Brain microvascular endothelial cell (primary cell): ENCODE measurements at regions not wholly inside any gene's neighbourhood (a gene's known extent, or its start where the extent isn't known, plus 50 kb on each side); places are given as distances from the start of the nearest gene placed in this dataset.
A peak's percentile ranks its signal among the peaks of the same experiment; 100 is the strongest.

Source experiments
- DNase-seq: peaks from one replicate; pipeline ENCODE4 v3.0.0-alpha.2; 2020
- H3K27ac ChIP-seq: fragments of 250-450 bp; sonication (Bioruptor Pico); 2 replicates; pipeline ENCODE4 v1.5.1; 2020; ENCODE audit warnings: mild to moderate bottlenecking, moderate library complexity
- H3K27me3 ChIP-seq: fragments of 250-450 bp; sonication (Bioruptor Pico); replicated peaks from 2 replicates; pipeline ENCODE4 v1.5.1; 2020; ENCODE audit warnings: mild to moderate bottlenecking
- H3K36me3 ChIP-seq: fragments of 250-450 bp; sonication (Bioruptor Pico); replicated peaks from 2 replicates; pipeline ENCODE4 v1.5.1; 2020; ENCODE audit warnings: mild to moderate bottlenecking
- H3K4me3 ChIP-seq: 2 replicates; pipeline ENCODE4 v1.5.1; 2011; ENCODE audit warnings: low read depth, mild to moderate bottlenecking, control low read depth, low read length, moderate library complexity
- in situ Hi-C: cut with HindIII; loops from 2 replicates; pipeline ENCODE4 v1.10.0; 2017; ENCODE audit warnings: low sequenced_read_pairs, low pct_ligation_motif_present
- TF ChIP-seq, protein P1 (sequence below): IDR thresholded peaks from 2 replicates; pipeline ENCODE4 v1.5.1; 2011; ENCODE audit warnings: low read depth, mild to moderate bottlenecking, moderate library complexity, low read length, control low read depth, inconsistent platforms; ENCODE audit errors: missing control alignments

DNA sequence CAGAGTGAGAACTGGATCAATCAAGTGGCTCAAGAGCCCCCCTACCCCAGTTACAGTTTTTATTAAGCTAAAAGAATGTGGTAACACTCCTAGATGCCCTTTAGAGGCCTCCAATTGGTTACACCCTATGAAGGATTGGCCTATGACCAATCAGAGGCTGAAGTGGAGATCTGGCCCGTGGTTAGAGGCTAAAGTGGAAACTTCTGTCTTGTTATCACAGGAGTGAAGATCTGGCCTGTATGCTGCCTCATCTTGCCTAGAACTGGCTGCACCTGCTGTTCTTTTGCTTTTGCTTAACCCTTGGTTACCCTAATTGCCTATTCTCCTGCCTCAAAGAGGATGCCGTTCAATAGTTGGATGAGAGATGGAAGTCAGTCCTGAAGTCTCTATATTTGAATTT lies 100.1 kb upstream of the MAP2 start:
- DNase-seq: no peak
- TF ChIP-seq, protein P1, sequence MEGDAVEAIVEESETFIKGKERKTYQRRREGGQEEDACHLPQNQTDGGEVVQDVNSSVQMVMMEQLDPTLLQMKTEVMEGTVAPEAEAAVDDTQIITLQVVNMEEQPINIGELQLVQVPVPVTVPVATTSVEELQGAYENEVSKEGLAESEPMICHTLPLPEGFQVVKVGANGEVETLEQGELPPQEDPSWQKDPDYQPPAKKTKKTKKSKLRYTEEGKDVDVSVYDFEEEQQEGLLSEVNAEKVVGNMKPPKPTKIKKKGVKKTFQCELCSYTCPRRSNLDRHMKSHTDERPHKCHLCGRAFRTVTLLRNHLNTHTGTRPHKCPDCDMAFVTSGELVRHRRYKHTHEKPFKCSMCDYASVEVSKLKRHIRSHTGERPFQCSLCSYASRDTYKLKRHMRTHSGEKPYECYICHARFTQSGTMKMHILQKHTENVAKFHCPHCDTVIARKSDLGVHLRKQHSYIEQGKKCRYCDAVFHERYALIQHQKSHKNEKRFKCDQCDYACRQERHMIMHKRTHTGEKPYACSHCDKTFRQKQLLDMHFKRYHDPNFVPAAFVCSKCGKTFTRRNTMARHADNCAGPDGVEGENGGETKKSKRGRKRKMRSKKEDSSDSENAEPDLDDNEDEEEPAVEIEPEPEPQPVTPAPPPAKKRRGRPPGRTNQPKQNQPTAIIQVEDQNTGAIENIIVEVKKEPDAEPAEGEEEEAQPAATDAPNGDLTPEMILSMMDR: no peak
- no peaks in the 10 kb centered on the region for H3K27me3 ChIP-seq
- H3K36me3 ChIP-seq: no peaks in the 10 kb centered on the region
- no peak overlapping the region for H3K4me3 ChIP-seq
- in situ Hi-C loops: no loop called here
- no peak overlapping the region for H3K27ac ChIP-seq

DNA sequence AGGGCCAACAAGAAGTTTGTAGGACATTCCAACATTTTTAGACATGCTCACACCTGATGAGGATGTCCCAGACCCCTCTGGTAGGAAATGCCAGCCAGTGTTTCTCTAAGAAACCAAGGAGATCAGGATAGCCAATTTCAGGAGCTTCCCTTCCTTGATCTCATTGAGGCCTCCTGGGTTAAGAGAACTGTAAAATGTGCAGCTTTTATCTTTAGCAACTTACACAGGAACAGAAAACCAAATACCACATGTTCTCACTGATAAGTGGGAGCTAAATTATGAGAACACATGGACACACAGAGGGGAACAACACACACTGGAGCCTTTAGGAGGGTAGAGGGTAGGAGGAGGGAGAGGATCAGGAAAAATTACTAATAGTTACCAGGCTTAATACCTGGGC lies 99.6 kb upstream of the MAP2 start:
- Histone ChIP-seq H3K36me3 (no peaks in the 10 kb centered on the region), H3K27me3 (no peaks in the 10 kb centered on the region), H3K4me3 (no peak overlapping the region), H3K27ac (no peak overlapping the region)
- TF ChIP-seq, protein P1: no peak
- in situ Hi-C loops: no loop called here
- DNase-seq: no peak

DNA sequence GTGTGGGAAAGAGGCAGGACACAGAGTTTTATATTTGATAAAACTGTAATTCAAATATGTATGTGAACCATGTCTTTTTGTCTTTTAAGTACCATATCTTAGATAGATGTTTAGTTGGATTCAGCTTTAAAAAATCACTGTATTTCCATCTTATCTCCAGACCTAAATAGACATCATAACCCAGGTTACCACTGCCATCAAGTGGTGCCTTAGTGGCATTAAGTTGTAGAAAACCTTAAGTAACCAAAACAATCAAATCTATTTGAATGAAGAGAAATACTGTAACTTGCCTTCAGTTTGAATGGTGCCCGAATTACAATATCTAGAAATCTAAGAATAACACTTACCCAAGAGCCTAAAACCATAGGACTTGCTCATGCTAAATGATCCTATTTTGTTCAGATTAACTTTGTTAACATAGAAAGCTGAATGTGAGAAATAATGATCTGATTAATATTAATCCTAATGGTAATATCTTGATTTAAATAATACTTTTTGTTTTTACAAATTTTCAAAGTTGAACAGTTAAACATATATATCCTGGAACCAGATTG lies 92.5 kb upstream of the MAP2 start:
- DNase-seq: peak; percentile 29

DNA sequence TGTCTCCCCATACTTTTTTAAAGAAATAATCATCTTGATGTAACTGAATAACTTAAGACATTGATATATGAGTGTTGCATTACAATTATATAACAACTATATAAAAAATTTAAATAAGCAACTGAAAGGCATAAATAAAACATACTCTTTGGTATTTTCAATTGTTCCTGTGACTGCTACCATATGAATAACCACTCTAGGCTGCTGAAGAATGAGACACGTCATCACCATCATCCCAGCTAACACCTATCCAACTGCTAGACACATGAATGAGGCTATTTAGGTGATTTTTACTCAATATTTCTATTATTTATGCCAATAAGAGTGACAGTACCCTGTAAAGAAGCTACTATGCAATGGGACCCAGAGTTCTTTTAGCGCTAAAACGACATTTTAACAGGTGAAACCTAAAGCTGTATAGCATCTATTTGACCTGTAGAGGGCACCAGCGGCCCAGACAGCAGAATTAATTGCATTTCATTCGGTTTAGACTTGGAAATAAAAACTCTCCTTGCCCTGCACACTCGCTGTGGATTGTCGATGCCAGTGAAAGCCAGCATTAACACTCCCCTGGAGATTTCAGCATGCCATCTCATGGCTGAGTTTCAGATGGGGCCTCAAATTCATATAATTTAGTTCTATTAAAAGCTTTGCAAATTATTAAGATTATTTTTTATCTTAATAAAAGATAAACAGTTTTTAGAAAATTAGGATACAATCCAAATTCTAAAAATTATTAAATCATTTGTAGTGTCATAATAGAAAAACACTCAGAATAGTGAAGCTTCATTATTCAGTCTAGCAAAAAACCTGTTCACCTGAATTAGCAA lies 89.4 kb upstream of the MAP2 start:
- in situ Hi-C loops: no loop called here
- DNase-seq: peak; percentile 46
- TF ChIP-seq, protein P1: peak; percentile 87

More for the DNA sequence above, 92.5 kb upstream of the MAP2 start:
- Histone ChIP-seq H3K27ac (no peak overlapping the region), H3K27me3 (no peaks in the 10 kb centered on the region), H3K36me3 (no peaks in the 10 kb centered on the region), H3K4me3 (no peak overlapping the region)
- TF ChIP-seq, protein P1: peak; percentile 51
- in situ Hi-C loops: no loop called here

DNA sequence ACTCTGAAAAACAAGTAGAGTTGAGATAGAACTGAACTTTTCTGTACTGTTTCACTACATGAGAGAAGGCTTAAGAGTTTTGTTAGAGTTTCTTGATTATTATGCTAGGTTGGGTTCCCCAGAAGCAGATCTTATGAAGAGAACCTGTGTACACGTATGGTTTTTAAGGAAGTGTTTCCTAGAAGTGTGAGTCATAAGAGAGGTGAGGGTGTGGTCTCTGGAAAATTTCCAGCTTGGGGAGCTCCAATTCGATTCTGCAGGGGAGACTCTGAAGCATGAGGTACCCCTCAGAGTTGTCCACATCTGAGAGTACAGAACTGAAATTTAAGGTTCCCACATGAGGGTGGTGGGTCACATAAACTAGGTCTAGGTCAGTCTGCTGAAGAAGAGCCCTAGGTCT lies 83.3 kb upstream of the MAP2 start:
- H3K4me3 ChIP-seq: no peak overlapping the region
- in situ Hi-C loops: no loop called here
- H3K27ac ChIP-seq: no peak overlapping the region
- no peak for DNase-seq
- TF ChIP-seq, protein P1: no peak
- H3K36me3 ChIP-seq: no peaks in the 10 kb centered on the region
- H3K27me3 ChIP-seq: no peaks in the 10 kb centered on the region

More for the DNA sequence above, 89.4 kb upstream of the MAP2 start:
- no peak overlapping the region for H3K4me3 ChIP-seq
- H3K27ac ChIP-seq: no peak overlapping the region
- no peaks in the 10 kb centered on the region for H3K27me3 ChIP-seq
- no peaks in the 10 kb centered on the region for H3K36me3 ChIP-seq
